ENCODE measurements at regions not wholly inside any gene's neighbourhood (a gene's known extent, or its start where the extent isn't known, plus 50 kb on each side); places are given as distances from the start of the nearest gene placed in this dataset.

DNA sequence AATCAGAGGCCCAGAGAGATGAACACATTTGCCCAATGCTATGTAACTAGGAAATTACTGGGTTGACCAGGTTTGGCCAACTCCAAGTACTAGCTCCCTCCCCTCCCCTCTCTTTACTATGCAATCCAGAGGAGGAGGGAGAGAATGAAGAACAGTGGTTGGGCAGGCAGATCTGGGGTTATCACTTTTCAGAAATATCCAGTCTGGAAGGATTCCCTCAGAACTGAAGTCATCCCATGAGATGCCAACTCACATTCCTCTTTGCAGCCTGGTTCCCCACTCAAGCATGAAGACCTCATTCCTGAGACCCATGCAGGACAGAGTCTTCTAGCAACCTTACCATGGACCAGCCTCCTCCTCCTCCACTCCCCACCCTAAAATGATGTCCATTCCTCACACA is 201.1 kb downstream of the TLE3 start:
- no peaks in the 10 kb centered on the region for H3K9me3 ChIP-seq (ENCODE audit: control insufficient read depth, insufficient read depth, low read depth, low read length)
- H3K36me3 ChIP-seq (ENCODE audit: control insufficient read depth, insufficient read depth, low read length), result no peaks in the 10 kb centered on the region
- no peaks in the 10 kb centered on the region; the same call in 1 of the 2 replicates for H3K27me3 ChIP-seq (ENCODE audit: control insufficient read depth, insufficient read depth, low read length)
- H3K27ac ChIP-seq (ENCODE audit: low read depth, low read length), result no peak overlapping the region
- H3K4me1 ChIP-seq (ENCODE audit: control insufficient read depth, insufficient read depth, low read length), result peaks cover 3% of the 10 kb centered on the region
- no peak overlapping the region for H3K4me3 ChIP-seq (ENCODE audit: low read depth, low read length)
- H3K9ac ChIP-seq (ENCODE audit: low read length), result no peak overlapping the region

DNA sequence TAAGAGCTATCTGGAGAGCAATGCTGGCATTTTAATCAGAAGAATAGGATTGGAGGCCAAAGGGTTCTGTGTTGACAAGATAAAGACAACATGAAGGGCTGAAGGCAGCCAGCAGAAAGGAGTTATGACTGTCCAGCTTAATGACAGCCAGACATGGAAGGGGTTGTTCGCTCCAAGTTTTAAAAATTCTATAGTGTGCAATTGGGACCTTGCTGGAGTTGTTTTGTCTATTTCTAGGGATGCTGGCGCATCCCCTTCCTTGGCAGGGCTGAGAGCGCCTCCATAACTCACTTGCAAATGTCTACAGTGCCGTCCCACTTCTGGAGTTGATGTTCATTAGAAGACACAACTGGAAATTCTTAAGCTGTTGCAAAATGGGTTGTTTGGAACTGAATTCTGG is 200.7 kb downstream of the TLE3 start:
- Histone ChIP-seq H3K9me3 (ENCODE audit: control insufficient read depth, insufficient read depth, low read depth, low read length) (no peaks in the 10 kb centered on the region), H3K27ac (ENCODE audit: low read depth, low read length) (no peak overlapping the region), H3K36me3 (ENCODE audit: control insufficient read depth, insufficient read depth, low read length) (no peaks in the 10 kb centered on the region), H3K4me1 (ENCODE audit: control insufficient read depth, insufficient read depth, low read length) (peaks cover 3% of the 10 kb centered on the region), H3K27me3 (ENCODE audit: control insufficient read depth, insufficient read depth, low read length) (no peaks in the 10 kb centered on the region; the same call in 1 of the 2 replicates), H3K9ac (ENCODE audit: low read length) (no peak overlapping the region), H3K4me3 (ENCODE audit: low read depth, low read length) (no peak overlapping the region)

- Histone ChIP-seq H3K4me1 (ENCODE audit: control insufficient read depth, insufficient read depth, low read length) (peaks cover 3% of the 10 kb centered on the region), H3K9ac (ENCODE audit: low read length) (no peak overlapping the region), H3K27ac (ENCODE audit: low read depth, low read length) (no peak overlapping the region), H3K36me3 (ENCODE audit: control insufficient read depth, insufficient read depth, low read length) (no peaks in the 10 kb centered on the region), H3K27me3 (ENCODE audit: control insufficient read depth, insufficient read depth, low read length) (no peaks in the 10 kb centered on the region; the same call in 1 of the 2 replicates), H3K9me3 (ENCODE audit: control insufficient read depth, insufficient read depth, low read depth, low read length) (no peaks in the 10 kb centered on the region), H3K4me3 (ENCODE audit: low read depth, low read length) (no peak overlapping the region)
Observed at GRCh38 chr15:69897471-69898237, 200.1 kb downstream of the TLE3 start.

GRCh38 chr15:69898243-69898642 is 199.5 kb downstream of the TLE3 start:
- Histone ChIP-seq H3K4me3 (ENCODE audit: low read depth, low read length) (no peak overlapping the region), H3K27me3 (ENCODE audit: control insufficient read depth, insufficient read depth, low read length) (no peaks in the 10 kb centered on the region; the same call in 1 of the 2 replicates), H3K36me3 (ENCODE audit: control insufficient read depth, insufficient read depth, low read length) (no peaks in the 10 kb centered on the region)

DNA sequence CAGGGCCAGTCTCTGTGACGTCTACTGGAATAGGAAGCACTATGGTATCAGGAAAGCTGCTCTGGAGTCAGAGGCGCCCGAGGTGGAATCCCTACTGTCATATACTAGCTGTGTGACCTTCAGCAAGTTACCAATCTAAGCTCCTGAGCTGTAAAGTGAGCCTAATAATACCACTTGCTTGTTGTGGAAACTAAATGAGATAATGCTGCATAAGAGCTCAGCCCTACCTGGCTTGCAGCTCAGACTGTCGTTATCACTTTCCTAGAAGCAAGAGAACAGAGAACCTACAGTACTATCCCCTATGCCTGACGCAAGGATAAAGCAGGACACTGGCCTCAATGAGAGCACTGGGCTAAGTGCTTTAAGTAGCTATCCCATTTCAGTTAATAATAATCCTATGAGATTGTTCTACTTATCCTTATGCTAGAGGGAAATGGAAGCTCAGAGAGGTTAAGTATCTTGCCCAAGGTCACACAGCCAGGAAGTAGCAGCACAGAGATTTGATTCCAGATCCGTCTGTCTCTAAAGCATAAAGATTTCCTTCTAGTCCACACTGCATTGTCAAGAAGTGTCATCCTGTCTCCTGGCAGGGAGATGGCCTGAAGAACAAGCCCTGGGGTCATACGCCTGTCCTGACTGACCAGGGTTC is 195.2 kb downstream of the TLE3 start:
- Histone ChIP-seq H3K27ac (ENCODE audit: low read depth, low read length) (no peak overlapping the region), H3K4me1 (ENCODE audit: control insufficient read depth, insufficient read depth, low read length) (peaks cover 5% of the 10 kb centered on the region; the same call in 1 of the 2 replicates), H3K4me3 (ENCODE audit: low read depth, low read length) (no peak overlapping the region), H3K9me3 (ENCODE audit: control insufficient read depth, insufficient read depth, low read depth, low read length) (no peaks in the 10 kb centered on the region), H3K36me3 (ENCODE audit: control insufficient read depth, insufficient read depth, low read length) (no peaks in the 10 kb centered on the region), H3K27me3 (ENCODE audit: control insufficient read depth, insufficient read depth, low read length) (no peaks in the 10 kb centered on the region), H3K9ac (ENCODE audit: low read length) (no peak overlapping the region)

More at GRCh38 chr15:69898243-69898642, 199.5 kb downstream of the TLE3 start:
- no peak overlapping the region for H3K9ac ChIP-seq (ENCODE audit: low read length)
- H3K9me3 ChIP-seq (ENCODE audit: control insufficient read depth, insufficient read depth, low read depth, low read length), result no peaks in the 10 kb centered on the region
- no peak overlapping the region for H3K27ac ChIP-seq (ENCODE audit: low read depth, low read length)
- H3K4me1 ChIP-seq (ENCODE audit: control insufficient read depth, insufficient read depth, low read length), result peaks cover 1% of the 10 kb centered on the region

- no peaks in the 10 kb centered on the region for H3K36me3 ChIP-seq (ENCODE audit: control insufficient read depth, insufficient read depth, low read length)
- peaks cover 5% of the 10 kb centered on the region; the same call in 1 of the 2 replicates for H3K4me1 ChIP-seq (ENCODE audit: control insufficient read depth, insufficient read depth, low read length)
- no peaks in the 10 kb centered on the region for H3K9me3 ChIP-seq (ENCODE audit: control insufficient read depth, insufficient read depth, low read depth, low read length)
- no peak overlapping the region for H3K4me3 ChIP-seq (ENCODE audit: low read depth, low read length)
- no peak overlapping the region for H3K27ac ChIP-seq (ENCODE audit: low read depth, low read length)
- H3K27me3 ChIP-seq (ENCODE audit: control insufficient read depth, insufficient read depth, low read length), result no peaks in the 10 kb centered on the region
- H3K9ac ChIP-seq (ENCODE audit: low read length), result no peak overlapping the region
Observed at GRCh38 chr15:69903470-69904469, 193.9 kb downstream of the TLE3 start.

- Histone ChIP-seq H3K36me3 (ENCODE audit: control insufficient read depth, insufficient read depth, low read length) (no peaks in the 10 kb centered on the region), H3K27ac (ENCODE audit: low read depth, low read length) (no peak overlapping the region), H3K9me3 (ENCODE audit: control insufficient read depth, insufficient read depth, low read depth, low read length) (no peaks in the 10 kb centered on the region), H3K4me3 (ENCODE audit: low read depth, low read length) (no peak overlapping the region), H3K9ac (ENCODE audit: low read length) (no peak overlapping the region), H3K4me1 (ENCODE audit: control insufficient read depth, insufficient read depth, low read length) (peaks cover 26% of the 10 kb centered on the region), H3K27me3 (ENCODE audit: control insufficient read depth, insufficient read depth, low read length) (no peaks in the 10 kb centered on the region)
Observed at GRCh38 chr15:69906256-69907185, 191.2 kb downstream of the TLE3 start.

- Histone ChIP-seq H3K36me3 (ENCODE audit: control insufficient read depth, insufficient read depth, low read length) (no peaks in the 10 kb centered on the region), H3K9ac (ENCODE audit: low read length) (no peak overlapping the region), H3K27me3 (ENCODE audit: control insufficient read depth, insufficient read depth, low read length) (peaks cover 7% of the 10 kb centered on the region; the same call in 1 of the 2 replicates), H3K27ac (ENCODE audit: low read depth, low read length) (no peak overlapping the region), H3K9me3 (ENCODE audit: control insufficient read depth, insufficient read depth, low read depth, low read length) (no peaks in the 10 kb centered on the region), H3K4me1 (ENCODE audit: control insufficient read depth, insufficient read depth, low read length) (peaks cover 26% of the 10 kb centered on the region), H3K4me3 (ENCODE audit: low read depth, low read length) (no peak overlapping the region)
Observed at GRCh38 chr15:69908060-69908459, 189.7 kb downstream of the TLE3 start.

- no peaks in the 10 kb centered on the region for H3K9me3 ChIP-seq (ENCODE audit: control insufficient read depth, insufficient read depth, low read depth, low read length)
- peaks cover 28% of the 10 kb centered on the region for H3K4me1 ChIP-seq (ENCODE audit: control insufficient read depth, insufficient read depth, low read length)
- no peak overlapping the region for H3K9ac ChIP-seq (ENCODE audit: low read length)
- no peaks in the 10 kb centered on the region for H3K36me3 ChIP-seq (ENCODE audit: control insufficient read depth, insufficient read depth, low read length)
- H3K4me3 ChIP-seq (ENCODE audit: low read depth, low read length), result no peak overlapping the region
- no peak overlapping the region for H3K27ac ChIP-seq (ENCODE audit: low read depth, low read length)
- H3K27me3 ChIP-seq (ENCODE audit: control insufficient read depth, insufficient read depth, low read length), result peaks cover 7% of the 10 kb centered on the region; the same call in 1 of the 2 replicates
Observed at GRCh38 chr15:69908590-69909420, 188.9 kb downstream of the TLE3 start.

All from HUES6 (cell line).